Lower leg skin (tissue), 3 donors: ENCODE measurements at regions not wholly inside any gene's neighbourhood (a gene's known extent, or its start where the extent isn't known, plus 50 kb on each side); places are given as distances from the start of the nearest gene placed in this dataset.
"Not testable (repeated sequence)": the region's sequence is repeated elsewhere in the genome, so short reads cannot be mapped to it uniquely, and the experiment has no call there.

ENCODE experiments used
- DNase-seq, 2 donors: peaks; one replicate each; pipeline ENCODE4 v3.0.0-alpha.2; 2019; ENCODE audit warnings: low spot score in 2 of 2
- H3K4me3 ChIP-seq: fragments of 200-600 bp; sonication (generic); 2 replicates; pipeline ENCODE4 v1.5.1; 2017; ENCODE audit warnings: mild to moderate bottlenecking, low read depth; ENCODE audit not compliant: poor library complexity, severe bottlenecking
- WGBS, 2 donors: methylation state at CpG; one replicate each; pipeline ENCODE4 v1.1.5; 2018; 5-methylcytosine and 5-hydroxymethylcytosine counted together
- intact Hi-C: fragments of 100-400 bp; cut with DNase I; formaldehyde crosslinking; loops from one replicate; pipeline ENCODE4 v1.15.0; 2023; ENCODE audit warnings: low total_unique reads

- no CpG with 5 or more reads among the region's 9 CpGs for WGBS, 2 donors
- intact Hi-C loops, H3K4me3 ChIP-seq: not testable (repeated sequence)
- DNase-seq: peak in 1 of 2 donors; percentile 68
Measured at GRCh38 chr22:18356326-18356725, 161.6 kb downstream of the GGTLC3 start.
